Nephron (organoid): ENCODE measurements at regions not wholly inside any gene's neighbourhood (a gene's known extent, or its start where the extent isn't known, plus 50 kb on each side); places are given as distances from the start of the nearest gene placed in this dataset.

Source experiments
- H3K27ac Mint-ChIP-seq, 3 experiments: 2 replicates each; pipeline ENCODE4 v1.8.0; 2020; ENCODE audit warnings: mixed read lengths in 3 of 3, mild to moderate bottlenecking in 2 of 3, moderate library complexity in 1 of 3
- H3K27me3 Mint-ChIP-seq: 2 replicates; pipeline ENCODE4 v1.8.0; 2021; ENCODE audit warnings: low read depth, mild to moderate bottlenecking, moderate library complexity, mixed read lengths
- H3K36me3 Mint-ChIP-seq: 2 replicates; pipeline ENCODE4 v1.8.0; 2020; ENCODE audit warnings: low read depth, mixed read lengths
- H3K4me1 Mint-ChIP-seq: 2 replicates; pipeline ENCODE4 v1.8.0; 2020; ENCODE audit warnings: mixed read lengths
- H3K4me3 Mint-ChIP-seq, 3 experiments: 2 replicates each; pipeline ENCODE4 v1.8.0; 2020; ENCODE audit warnings: mild to moderate bottlenecking in 3 of 3, mixed read lengths in 3 of 3, moderate library complexity in 2 of 3
- H3K9me3 Mint-ChIP-seq: 2 replicates; pipeline ENCODE4 v1.8.0; 2020; ENCODE audit warnings: mixed read lengths
- TF ChIP-seq, protein P1 (sequence below), 3 experiments: fragments of 200-600 bp; sonication (generic); IDR thresholded peaks; one replicate each; pipeline ENCODE4 v1.5.0; 2021; ENCODE audit warnings: antibody characterized with exemption in 3 of 3; ENCODE audit not compliant: unreplicated experiment in 3 of 3

GRCh38 chr9:79003514-79003913 is 568.3 kb upstream of the TLE4 start:
- Mint-ChIP-seq H3K9me3 (peaks cover 4% of the 10 kb centered on the region), H3K36me3 (no peaks in the 10 kb centered on the region), H3K27ac (no peak overlapping the region), H3K27me3 (peaks cover 4% of the 10 kb centered on the region), H3K4me1 (no peaks in the 10 kb centered on the region), H3K4me3 (no peak overlapping the region)
- TF ChIP-seq, protein P1, sequence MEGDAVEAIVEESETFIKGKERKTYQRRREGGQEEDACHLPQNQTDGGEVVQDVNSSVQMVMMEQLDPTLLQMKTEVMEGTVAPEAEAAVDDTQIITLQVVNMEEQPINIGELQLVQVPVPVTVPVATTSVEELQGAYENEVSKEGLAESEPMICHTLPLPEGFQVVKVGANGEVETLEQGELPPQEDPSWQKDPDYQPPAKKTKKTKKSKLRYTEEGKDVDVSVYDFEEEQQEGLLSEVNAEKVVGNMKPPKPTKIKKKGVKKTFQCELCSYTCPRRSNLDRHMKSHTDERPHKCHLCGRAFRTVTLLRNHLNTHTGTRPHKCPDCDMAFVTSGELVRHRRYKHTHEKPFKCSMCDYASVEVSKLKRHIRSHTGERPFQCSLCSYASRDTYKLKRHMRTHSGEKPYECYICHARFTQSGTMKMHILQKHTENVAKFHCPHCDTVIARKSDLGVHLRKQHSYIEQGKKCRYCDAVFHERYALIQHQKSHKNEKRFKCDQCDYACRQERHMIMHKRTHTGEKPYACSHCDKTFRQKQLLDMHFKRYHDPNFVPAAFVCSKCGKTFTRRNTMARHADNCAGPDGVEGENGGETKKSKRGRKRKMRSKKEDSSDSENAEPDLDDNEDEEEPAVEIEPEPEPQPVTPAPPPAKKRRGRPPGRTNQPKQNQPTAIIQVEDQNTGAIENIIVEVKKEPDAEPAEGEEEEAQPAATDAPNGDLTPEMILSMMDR (IDR thresholded peaks at IDR 0.05; ENCODE audit: unreplicated experiment in 3 of 3), result no peak

- Mint-ChIP-seq H3K4me3 (no peak overlapping the region), H3K4me1 (no peaks in the 10 kb centered on the region), H3K27ac (no peak overlapping the region), H3K36me3 (no peaks in the 10 kb centered on the region), H3K9me3 (peaks cover 4% of the 10 kb centered on the region), H3K27me3 (peaks cover 5% of the 10 kb centered on the region)
- TF ChIP-seq, protein P1 (IDR thresholded peaks at IDR 0.05; ENCODE audit: unreplicated experiment in 3 of 3), result no peak
Measured at GRCh38 chr9:79004032-79004431, 567.7 kb upstream of the TLE4 start.

- Mint-ChIP-seq H3K4me1 (no peaks in the 10 kb centered on the region), H3K9me3 (peaks cover 4% of the 10 kb centered on the region), H3K4me3 (no peak overlapping the region), H3K27ac (no peak overlapping the region), H3K36me3 (no peaks in the 10 kb centered on the region), H3K27me3 (peaks cover 9% of the 10 kb centered on the region)
- TF ChIP-seq, protein P1 (IDR thresholded peaks at IDR 0.05; ENCODE audit: unreplicated experiment in 3 of 3), result no peak
Measured at GRCh38 chr9:79006546-79006945, 565.2 kb upstream of the TLE4 start.

DNA sequence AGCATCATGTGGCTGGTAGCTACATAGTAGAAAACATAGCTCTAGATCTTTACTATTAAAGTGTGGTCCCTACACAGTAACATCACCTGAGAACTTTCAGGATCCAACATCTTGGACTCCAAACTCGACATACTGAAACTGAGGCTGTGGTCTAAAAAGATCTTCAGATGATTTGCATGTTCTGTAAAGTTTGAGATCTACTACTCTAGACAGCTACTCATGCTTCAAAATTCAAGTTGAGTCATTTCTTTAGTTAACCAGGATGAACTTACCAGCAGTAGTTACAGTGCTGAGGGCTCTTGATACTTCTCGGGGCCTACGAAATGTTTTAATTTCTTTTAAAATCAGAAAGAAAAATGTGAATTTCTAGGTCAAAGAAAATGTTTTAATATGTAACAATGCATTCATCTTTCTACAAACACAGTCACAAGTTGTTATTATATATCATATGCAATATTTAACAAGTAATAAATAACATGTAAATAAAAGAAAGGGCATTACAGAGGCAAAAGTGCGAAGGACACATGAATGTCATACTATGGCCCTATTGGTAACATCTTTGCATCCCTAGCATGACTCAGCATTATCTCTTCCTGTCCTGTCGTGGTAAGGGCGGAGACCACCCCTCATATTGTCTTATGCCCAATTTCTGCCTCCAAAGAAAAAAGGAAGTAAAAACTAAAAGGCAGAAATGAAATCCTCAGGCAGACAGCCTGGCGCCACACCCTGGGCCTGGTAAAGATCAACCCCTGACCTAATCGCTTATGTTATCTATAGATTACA is 563.9 kb upstream of the TLE4 start:
- Mint-ChIP-seq H3K27ac (no peak overlapping the region), H3K9me3 (peaks cover 5% of the 10 kb centered on the region), H3K36me3 (no peaks in the 10 kb centered on the region), H3K27me3 (peaks cover 9% of the 10 kb centered on the region), H3K4me1 (no peaks in the 10 kb centered on the region), H3K4me3 (no peak overlapping the region)
- TF ChIP-seq, protein P1 (IDR thresholded peaks at IDR 0.05; ENCODE audit: unreplicated experiment in 3 of 3), result no peak

GRCh38 chr9:79008916-79009315 is 562.8 kb upstream of the TLE4 start:
- Mint-ChIP-seq H3K4me1 (no peaks in the 10 kb centered on the region), H3K27ac (no peak overlapping the region), H3K36me3 (no peaks in the 10 kb centered on the region), H3K4me3 (no peak overlapping the region), H3K9me3 (peaks cover 5% of the 10 kb centered on the region), H3K27me3 (peaks cover 9% of the 10 kb centered on the region)
- TF ChIP-seq, protein P1 (IDR thresholded peaks at IDR 0.05; ENCODE audit: unreplicated experiment in 3 of 3), result no peak

- H3K27me3 Mint-ChIP-seq, result peaks cover 9% of the 10 kb centered on the region
- H3K36me3 Mint-ChIP-seq, result no peaks in the 10 kb centered on the region
- H3K9me3 Mint-ChIP-seq, result peaks cover 5% of the 10 kb centered on the region
- no peak overlapping the region for H3K4me3 Mint-ChIP-seq
- no peak overlapping the region for H3K27ac Mint-ChIP-seq
- H3K4me1 Mint-ChIP-seq, result no peaks in the 10 kb centered on the region
- TF ChIP-seq, protein P1 (IDR thresholded peaks at IDR 0.05; ENCODE audit: unreplicated experiment in 3 of 3), result no peak
Measured at GRCh38 chr9:79011461-79011860, 560.3 kb upstream of the TLE4 start.
